Stimulated activated naive B cell treated with anti-CD40 and anti-IgM and Interleukin-4, amounts not matched to agents 10 μg/mL and 1 μg/mL and 100 μg/mL, for 72 hours (primary cell): ENCODE measurements at regions not wholly inside any gene's neighbourhood (a gene's known extent, or its start where the extent isn't known, plus 50 kb on each side); places are given as distances from the start of the nearest gene placed in this dataset.
"Not testable (repeated sequence)": the region's sequence is repeated elsewhere in the genome, so short reads cannot be mapped to it uniquely, and the experiment has no call there.

Experiments used
- ATAC-seq, 2 donors: fragments of 150-1000 bp; cut with Tn5 transposase; replicated peaks; 2 replicates each; pipeline ENCODE4 v1.10.0; 2021; ENCODE audit warnings: moderate library complexity in 1 of 2
- DNase-seq: peaks from one replicate; pipeline ENCODE4 v3.0.0; 2021
- H3K27ac Mint-ChIP-seq: one replicate; pipeline ENCODE4 v1.8.0; 2022; ENCODE audit warnings: mild to moderate bottlenecking, mixed read lengths
- H3K27me3 Mint-ChIP-seq, 2 donors: one replicate each; pipeline ENCODE4 v1.8.0; 2022; ENCODE audit warnings: mixed read lengths in 2 of 2
- H3K36me3 Mint-ChIP-seq, 2 donors: one replicate each; pipeline ENCODE4 v1.8.0; 2022; ENCODE audit warnings: mixed read lengths in 2 of 2, mild to moderate bottlenecking in 1 of 2
- H3K4me1 Mint-ChIP-seq, 2 donors: one replicate each; pipeline ENCODE4 v1.8.0; 2022; ENCODE audit warnings: mixed read lengths in 2 of 2, mild to moderate bottlenecking in 1 of 2
- H3K4me3 Mint-ChIP-seq, 2 donors: one replicate each; pipeline ENCODE4 v1.8.0; 2022; ENCODE audit warnings: mild to moderate bottlenecking in 2 of 2, mixed read lengths in 2 of 2, moderate library complexity in 1 of 2
- H3K9me3 Mint-ChIP-seq, 2 donors: one replicate each; pipeline ENCODE4 v1.8.0; 2022; ENCODE audit warnings: mixed read lengths in 2 of 2, mild to moderate bottlenecking in 1 of 2

DNA sequence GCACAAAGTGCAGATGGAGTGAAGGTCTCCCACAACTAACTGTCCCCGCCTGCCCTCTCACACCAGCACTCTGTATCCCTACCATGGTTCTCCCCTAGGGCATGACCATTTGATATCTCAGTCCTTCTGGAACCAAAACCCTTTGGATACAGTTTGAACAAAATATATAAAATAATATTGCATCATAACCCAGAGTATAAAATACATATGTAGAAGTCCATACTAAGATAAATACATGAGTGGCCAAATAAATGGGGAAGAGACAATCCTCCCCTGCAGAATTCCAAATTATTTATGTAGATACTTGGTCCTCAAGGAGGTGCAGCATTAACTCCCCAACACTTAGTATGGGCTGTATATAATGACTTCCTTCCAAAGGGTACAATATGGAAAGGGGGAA lies 207.4 kb downstream of the RRAGC start:
- DNase-seq (no peak), ATAC-seq (no peak)
- no peaks in the 10 kb centered on the region for H3K9me3 Mint-ChIP-seq
- peaks cover 29 to 32% of the 10 kb centered on the region in 2 donors for H3K27me3 Mint-ChIP-seq
- H3K36me3 Mint-ChIP-seq, result no peaks in the 10 kb centered on the region
- no peak overlapping the region for H3K27ac Mint-ChIP-seq
- H3K4me3 Mint-ChIP-seq, result no peak overlapping the region
- peaks cover 0 to 2% of the 10 kb centered on the region in 2 donors for H3K4me1 Mint-ChIP-seq

DNA sequence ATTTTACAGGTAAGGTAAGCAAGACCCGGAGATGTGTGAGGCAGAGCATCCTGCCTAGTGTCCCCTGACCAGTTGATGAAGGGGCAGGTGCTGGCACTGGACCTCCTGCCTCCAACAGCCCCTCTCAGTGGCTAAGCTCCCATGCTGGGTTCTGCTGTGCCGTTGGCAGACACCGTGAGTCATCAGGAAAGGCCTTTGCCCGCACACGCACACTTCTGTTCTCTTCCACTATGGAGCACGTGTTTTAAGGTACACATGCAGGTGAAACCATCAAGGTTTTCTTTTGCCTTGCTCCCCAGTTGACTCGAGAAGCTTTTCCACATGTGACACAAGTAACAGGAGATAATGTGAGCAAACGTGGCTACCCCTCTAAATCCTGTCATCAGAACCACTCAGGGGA lies 207.9 kb downstream of the RRAGC start:
- ATAC-seq (no peak), DNase-seq (no peak)
- Mint-ChIP-seq H3K27ac (no peak overlapping the region), H3K9me3 (no peaks in the 10 kb centered on the region), H3K27me3 (peaks cover 27 to 29% of the 10 kb centered on the region in 2 donors), H3K36me3 (no peaks in the 10 kb centered on the region), H3K4me3 (no peak overlapping the region), H3K4me1 (peaks cover 0 to 2% of the 10 kb centered on the region in 2 donors)

- DNase-seq (no peak), ATAC-seq (no peak)
- H3K27ac Mint-ChIP-seq, result no peak overlapping the region
- H3K4me1 Mint-ChIP-seq, result peaks cover 0 to 6% of the 10 kb centered on the region in 2 donors
- H3K9me3 Mint-ChIP-seq, result no peaks in the 10 kb centered on the region
- peaks cover 22 to 27% of the 10 kb centered on the region in 2 donors for H3K27me3 Mint-ChIP-seq
- no peaks in the 10 kb centered on the region for H3K36me3 Mint-ChIP-seq
- no peak overlapping the region for H3K4me3 Mint-ChIP-seq
Measured at GRCh38 chr1:38648417-38648816, 211.2 kb downstream of the RRAGC start.

DNA sequence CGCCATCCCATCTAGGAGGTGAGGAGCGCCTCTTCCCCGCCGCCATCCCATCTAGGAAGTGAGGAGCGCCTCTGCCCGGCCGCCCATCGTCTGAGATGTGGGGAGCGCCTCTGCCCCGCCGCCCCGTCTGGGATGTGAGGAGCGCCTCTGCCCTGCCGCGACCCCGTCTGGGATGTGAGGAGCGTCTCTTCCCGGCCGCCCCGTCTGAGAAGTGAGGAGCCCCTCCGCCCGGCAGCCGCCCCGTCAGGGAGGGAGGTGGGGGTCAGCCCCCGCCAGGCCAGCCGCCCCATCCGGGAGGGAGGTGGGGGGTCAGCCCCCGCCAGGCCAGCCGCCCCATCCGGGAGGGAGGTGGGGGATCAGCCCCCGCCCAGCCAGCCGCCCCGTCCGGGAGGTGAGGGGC lies 212.2 kb downstream of the RRAGC start:
- not testable (repeated sequence) for H3K4me1 Mint-ChIP-seq, H3K36me3 Mint-ChIP-seq, DNase-seq, H3K4me3 Mint-ChIP-seq, H3K9me3 Mint-ChIP-seq, H3K27ac Mint-ChIP-seq, ATAC-seq
- peaks cover 27 to 32% of the 10 kb centered on the region in 2 donors for H3K27me3 Mint-ChIP-seq

DNA sequence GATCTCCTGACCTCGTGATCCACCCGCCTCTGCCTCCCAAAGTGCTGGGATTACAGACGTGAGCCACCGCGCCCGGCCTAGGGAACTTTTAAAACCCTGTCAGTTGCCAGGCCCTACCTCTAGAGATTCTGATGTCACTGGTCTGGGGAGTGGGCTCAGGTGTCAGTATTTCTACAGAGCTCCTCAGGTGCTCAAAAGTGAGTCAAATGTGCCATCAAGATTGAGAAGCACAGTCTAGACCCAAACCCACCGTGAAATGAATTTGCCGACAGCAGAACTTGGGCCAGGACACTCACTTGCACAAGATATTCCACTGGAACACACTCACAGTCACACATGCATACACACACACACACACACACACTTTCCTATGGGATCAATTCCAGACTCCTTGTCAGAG lies 215.5 kb downstream of the RRAGC start:
- peaks cover 0 to 5% of the 10 kb centered on the region in 2 donors for H3K4me1 Mint-ChIP-seq
- DNase-seq (no peak), ATAC-seq (no peak)
- H3K27ac Mint-ChIP-seq, result no peak overlapping the region
- H3K27me3 Mint-ChIP-seq, result peaks cover 22 to 49% of the 10 kb centered on the region in 2 donors
- no peak overlapping the region for H3K4me3 Mint-ChIP-seq
- H3K9me3 Mint-ChIP-seq, result peaks cover 9 to 10% of the 10 kb centered on the region in 2 donors
- no peaks in the 10 kb centered on the region for H3K36me3 Mint-ChIP-seq

DNA sequence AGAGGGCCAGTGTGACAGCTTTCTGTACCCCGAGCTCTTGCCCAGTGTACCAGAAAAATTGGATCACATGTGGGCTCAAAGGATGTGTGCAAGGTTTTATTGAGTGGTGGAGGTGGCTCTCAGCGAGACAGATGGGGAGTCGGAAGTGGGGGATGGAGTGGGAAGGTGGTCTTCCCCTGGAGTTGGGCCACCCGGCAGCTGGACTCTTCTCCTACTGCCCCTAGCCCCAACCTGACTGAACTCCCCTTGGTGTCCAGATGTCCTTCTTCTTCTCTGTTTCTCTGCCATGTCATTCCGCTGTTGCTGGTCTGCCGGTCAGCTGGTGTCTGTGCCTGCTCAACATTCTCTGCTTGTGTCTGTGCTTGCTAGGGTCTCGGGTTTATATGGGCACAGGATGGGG lies 217.9 kb downstream of the RRAGC start:
- Mint-ChIP-seq H3K9me3 (peaks cover 9 to 10% of the 10 kb centered on the region in 2 donors), H3K36me3 (no peaks in the 10 kb centered on the region), H3K4me3 (no peak overlapping the region), H3K4me1 (peaks cover 0 to 4% of the 10 kb centered on the region in 2 donors), H3K27ac (no peak overlapping the region), H3K27me3 (peaks cover 26 to 52% of the 10 kb centered on the region in 2 donors)
- DNase-seq, result no peak
- ATAC-seq, result no peak

DNA sequence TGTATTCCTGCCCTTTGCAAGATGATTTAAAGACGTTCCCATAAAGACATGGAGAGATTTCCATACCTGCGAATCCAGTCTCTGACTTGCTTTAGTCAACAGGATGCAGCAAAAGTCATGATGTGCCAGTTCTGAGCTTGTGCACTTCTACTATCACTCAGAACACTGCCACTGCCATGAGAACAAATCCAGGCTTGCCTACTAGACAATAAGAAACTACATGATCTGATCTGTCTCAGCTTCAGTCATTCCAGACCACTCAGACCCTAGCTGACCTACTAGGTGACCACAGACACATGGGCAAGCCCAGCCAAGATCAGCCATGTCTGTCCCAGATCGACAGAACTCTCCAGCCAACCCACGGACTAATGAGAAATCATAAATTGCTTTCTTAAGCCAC lies 219.2 kb downstream of the RRAGC start:
- H3K4me3 Mint-ChIP-seq, result no peak overlapping the region
- no peak for ATAC-seq
- peaks cover 0 to 4% of the 10 kb centered on the region in 2 donors for H3K4me1 Mint-ChIP-seq
- no peaks in the 10 kb centered on the region for H3K36me3 Mint-ChIP-seq
- DNase-seq, result no peak
- H3K27me3 Mint-ChIP-seq, result peaks cover 36 to 43% of the 10 kb centered on the region in 2 donors
- peaks cover 9 to 10% of the 10 kb centered on the region in 2 donors for H3K9me3 Mint-ChIP-seq
- H3K27ac Mint-ChIP-seq, result no peak overlapping the region

DNA sequence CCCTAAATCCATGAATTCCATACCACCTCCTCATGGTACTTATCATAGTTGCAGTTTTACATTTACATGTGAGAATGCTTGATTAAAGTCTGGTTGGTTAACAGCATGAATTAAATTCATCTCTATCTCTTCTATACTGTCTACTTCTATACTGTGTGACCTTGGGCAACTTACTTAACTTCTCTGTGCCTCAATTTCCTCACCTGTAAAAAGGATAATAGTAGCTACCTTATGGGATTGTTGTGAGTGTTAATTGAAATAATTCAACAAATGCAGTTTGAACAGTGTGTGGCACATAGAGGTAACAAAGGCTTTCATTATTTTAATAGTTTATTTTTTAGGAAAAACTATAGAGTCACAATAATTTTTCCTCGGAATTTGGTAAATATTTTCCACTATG lies 231.3 kb downstream of the RRAGC start:
- H3K27me3 Mint-ChIP-seq, result peaks cover 17 to 25% of the 10 kb centered on the region in 2 donors
- H3K9me3 Mint-ChIP-seq, result peaks cover 0 to 5% of the 10 kb centered on the region in 2 donors
- DNase-seq, result no peak
- H3K36me3 Mint-ChIP-seq, result no peaks in the 10 kb centered on the region
- H3K4me3 Mint-ChIP-seq, result no peak overlapping the region
- H3K4me1 Mint-ChIP-seq, result no peaks in the 10 kb centered on the region
- ATAC-seq, result no peak
- no peak overlapping the region for H3K27ac Mint-ChIP-seq

- DNase-seq (no peak), ATAC-seq (no peak)
- Mint-ChIP-seq H3K36me3 (no peaks in the 10 kb centered on the region), H3K4me3 (no peak overlapping the region), H3K27ac (no peak overlapping the region), H3K4me1 (no peaks in the 10 kb centered on the region), H3K9me3 (peaks cover 0 to 3% of the 10 kb centered on the region in 2 donors), H3K27me3 (peaks cover 4 to 10% of the 10 kb centered on the region in 2 donors)
Measured at GRCh38 chr1:38625939-38626338, 233.6 kb downstream of the RRAGC start.

- Mint-ChIP-seq H3K4me3 (no peak overlapping the region), H3K27me3 (peaks cover 4 to 10% of the 10 kb centered on the region in 2 donors), H3K36me3 (no peaks in the 10 kb centered on the region), H3K27ac (no peak overlapping the region), H3K4me1 (no peaks in the 10 kb centered on the region), H3K9me3 (no peaks in the 10 kb centered on the region)
- DNase-seq (no peak), ATAC-seq (no peak)
Measured at GRCh38 chr1:38624336-38625039, 235.1 kb downstream of the RRAGC start.

- H3K36me3 Mint-ChIP-seq, result no peaks in the 10 kb centered on the region
Measured at GRCh38 chr1:38623529-38623928, 236.0 kb downstream of the RRAGC start.

GRCh38 chr1:38622197-38622596 lies 237.4 kb downstream of the RRAGC start:
- Mint-ChIP-seq H3K36me3 (no peaks in the 10 kb centered on the region), H3K9me3 (no peaks in the 10 kb centered on the region), H3K4me1 (no peaks in the 10 kb centered on the region), H3K27me3 (peaks cover 13 to 21% of the 10 kb centered on the region in 2 donors), H3K27ac (no peak overlapping the region), H3K4me3 (no peak overlapping the region)
- ATAC-seq, result no peak
- no peak for DNase-seq

More at GRCh38 chr1:38623529-38623928, 236.0 kb downstream of the RRAGC start:
- Mint-ChIP-seq H3K4me1 (no peaks in the 10 kb centered on the region), H3K27me3 (peaks cover 4 to 16% of the 10 kb centered on the region in 2 donors), H3K4me3 (no peak overlapping the region), H3K27ac (no peak overlapping the region), H3K9me3 (no peaks in the 10 kb centered on the region)
- ATAC-seq (no peak), DNase-seq (no peak)

DNA sequence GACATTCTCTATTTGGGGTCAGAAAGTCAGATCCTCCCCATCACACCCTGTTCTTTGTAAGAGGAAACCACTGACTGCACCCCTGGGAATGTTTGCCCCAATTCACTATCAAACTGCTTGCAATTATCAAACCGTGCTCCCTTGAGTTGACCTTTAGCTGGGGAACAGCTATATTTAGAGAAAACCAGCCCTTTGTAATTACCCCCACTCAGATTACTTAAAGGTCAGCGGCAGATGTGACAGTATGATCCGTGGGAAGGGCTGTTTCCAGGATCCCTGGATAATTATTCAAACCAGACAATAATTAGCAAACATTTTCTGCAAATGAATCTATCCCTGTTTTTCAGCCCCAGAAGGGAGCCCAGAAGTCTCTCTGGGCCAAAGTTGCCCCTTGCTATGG lies 242.7 kb downstream of the RRAGC start:
- H3K4me1 Mint-ChIP-seq, result no peaks in the 10 kb centered on the region
- peaks cover 7 to 11% of the 10 kb centered on the region in 2 donors for H3K9me3 Mint-ChIP-seq
- no peak overlapping the region for H3K4me3 Mint-ChIP-seq
- no peak for ATAC-seq
- peaks cover 41 to 46% of the 10 kb centered on the region in 2 donors for H3K27me3 Mint-ChIP-seq
- no peak for DNase-seq
- no peak overlapping the region for H3K27ac Mint-ChIP-seq
- H3K36me3 Mint-ChIP-seq, result peaks cover 3% of the 10 kb centered on the region in 2 donors

- H3K4me1 Mint-ChIP-seq, result no peaks in the 10 kb centered on the region
- peaks cover 43 to 47% of the 10 kb centered on the region in 2 donors for H3K27me3 Mint-ChIP-seq
- DNase-seq, result no peak
- peaks cover 3% of the 10 kb centered on the region in 2 donors for H3K36me3 Mint-ChIP-seq
- H3K4me3 Mint-ChIP-seq, result no peak overlapping the region
- H3K9me3 Mint-ChIP-seq, result peaks cover 7 to 11% of the 10 kb centered on the region in 2 donors
- H3K27ac Mint-ChIP-seq, result no peak overlapping the region
- no peak for ATAC-seq
Measured at GRCh38 chr1:38615680-38616079, 243.9 kb downstream of the RRAGC start.

- peaks cover 3% of the 10 kb centered on the region in 2 donors for H3K36me3 Mint-ChIP-seq
- H3K4me1 Mint-ChIP-seq, result no peaks in the 10 kb centered on the region
- H3K27ac Mint-ChIP-seq, result no peak overlapping the region
- ATAC-seq (no peak), DNase-seq (no peak)
- H3K4me3 Mint-ChIP-seq, result no peak overlapping the region
- H3K27me3 Mint-ChIP-seq, result peaks cover 43 to 53% of the 10 kb centered on the region in 2 donors
- peaks cover 7 to 11% of the 10 kb centered on the region in 2 donors for H3K9me3 Mint-ChIP-seq
Measured at GRCh38 chr1:38614861-38615260, 244.7 kb downstream of the RRAGC start.
